GM12891 (cell line): ENCODE measurements at regions not wholly inside any gene's neighbourhood (a gene's known extent, or its start where the extent isn't known, plus 50 kb on each side); places are given as distances from the start of the nearest gene placed in this dataset.

Experiments
- POLR2A ChIP-seq: IDR thresholded peaks from 2 replicates; pipeline ENCODE4 v1.6.1; 2011; ENCODE audit warnings: low read depth, low read length, control low read depth
- POLR2AphosphoS5 ChIP-seq: IDR thresholded peaks from 2 replicates; pipeline ENCODE4 v1.6.1; 2011; ENCODE audit warnings: low read depth, low read length, control low read depth

- TF ChIP-seq POLR2AphosphoS5 (no peak), POLR2A (no peak)
These were observed 65.1 kb upstream of the KLF4 start for GRCh38 chr9:107554636-107555035.
